Thyroid gland (tissue), 4 donors: ENCODE measurements at regions not wholly inside any gene's neighbourhood (a gene's known extent, or its start where the extent isn't known, plus 50 kb on each side); places are given as distances from the start of the nearest gene placed in this dataset.

ENCODE experiments used
- DNase-seq, 2 donors: peaks; one replicate each; pipeline ENCODE4 v3.0.0-alpha.2; 2019
- H3K27ac ChIP-seq, 3 donors: fragments of 200-600 bp; sonication (generic); 1 replicate in 2 of 3; 2 replicates in 1 of 3; pipeline ENCODE4 v1.5.1; 2016 to 2019; ENCODE audit warnings: mild to moderate bottlenecking in 1 of 3, moderate library complexity in 1 of 3
- H3K27me3 ChIP-seq: fragments of 200-600 bp; sonication (generic); one replicate; pipeline ENCODE4 v1.5.1; 2019
- H3K36me3 ChIP-seq, 2 donors: fragments of 200-600 bp; sonication (generic); one replicate each; pipeline ENCODE4 v1.5.1; 2016 to 2019
- H3K4me1 ChIP-seq, 2 donors: fragments of 200-600 bp; sonication (generic); one replicate each; pipeline ENCODE4 v1.5.1; 2017 to 2019
- H3K4me3 ChIP-seq, 3 donors: fragments of 200-600 bp; sonication (generic); replicated peaks in 1 of 3; 1 replicate in 2 of 3; 2 replicates in 1 of 3; pipeline ENCODE4 v1.5.1; 2016; ENCODE audit warnings: mild to moderate bottlenecking in 1 of 3
- H3K9me3 ChIP-seq: fragments of 200-600 bp; sonication (generic); one replicate; pipeline ENCODE4 v1.5.1; 2017
- CTCF ChIP-seq, 6 experiments: fragments of 200-600 bp in 3 of 6; fragments of 450-650 bp in 3 of 6; sonication (generic) in 3 of 6; IDR thresholded peaks; one replicate each; pipeline ENCODE4 v1.5.1; 2016 to 2019; ENCODE audit warnings: antibody characterized with exemption in 6 of 6, mild to moderate bottlenecking in 2 of 6, inconsistent platforms in 1 of 6, moderate library complexity in 1 of 6
- POLR2A ChIP-seq, 2 donors: fragments of 450-650 bp; IDR thresholded peaks; one replicate each; pipeline ENCODE4 v1.6.1; 2017; ENCODE audit warnings: antibody characterized with exemption in 2 of 2, mild to moderate bottlenecking in 2 of 2, moderate library complexity in 1 of 2
- WGBS, 2 donors: methylation state at CpG; one replicate each; pipeline ENCODE4 v1.1.5; 2017; 5-methylcytosine and 5-hydroxymethylcytosine counted together
- intact Hi-C: fragments of 100-400 bp; cut with DNase I; formaldehyde crosslinking; loops from one replicate; pipeline ENCODE4 v1.15.1; 2023

GRCh38 chr3:84194029-84194428 lies 764.8 kb upstream of the CADM2 start:
- Histone ChIP-seq H3K4me3 (no peak overlapping the region), H3K4me1 (no peaks in the 10 kb centered on the region), H3K27ac (no peak overlapping the region), H3K9me3 (no peaks in the 10 kb centered on the region), H3K27me3 (no peaks in the 10 kb centered on the region), H3K36me3 (no peaks in the 10 kb centered on the region)
- 81 to 82% methylated on average over 1 of the region's 1 CpG for WGBS, 2 donors
- DNase-seq: no peak
- TF ChIP-seq CTCF (IDR thresholded peaks at IDR 0.05) (no peak), POLR2A (IDR thresholded peaks at IDR 0.05) (no peak)
- intact Hi-C loops: no loop called here

GRCh38 chr3:84209474-84209873 lies 749.3 kb upstream of the CADM2 start:
- H3K4me1 ChIP-seq: no peaks in the 10 kb centered on the region
- H3K9me3 ChIP-seq: no peaks in the 10 kb centered on the region
- H3K36me3 ChIP-seq: no peaks in the 10 kb centered on the region
- DNase-seq: no peak
- H3K27ac ChIP-seq: no peak overlapping the region
- TF ChIP-seq POLR2A (IDR thresholded peaks at IDR 0.05) (no peak), CTCF (IDR thresholded peaks at IDR 0.05) (no peak)
- no peak overlapping the region for H3K4me3 ChIP-seq
- no peaks in the 10 kb centered on the region for H3K27me3 ChIP-seq
- intact Hi-C loops: no loop called here

- intact Hi-C loops: no loop called here
- Histone ChIP-seq H3K4me1 (no peaks in the 10 kb centered on the region), H3K9me3 (no peaks in the 10 kb centered on the region), H3K4me3 (no peak overlapping the region), H3K36me3 (no peaks in the 10 kb centered on the region), H3K27ac (no peak overlapping the region), H3K27me3 (no peaks in the 10 kb centered on the region)
- TF ChIP-seq CTCF (IDR thresholded peaks at IDR 0.05) (no peak), POLR2A (IDR thresholded peaks at IDR 0.05) (no peak)
- no peak for DNase-seq
Observed at GRCh38 chr3:84223512-84223911, 735.3 kb upstream of the CADM2 start.

- TF ChIP-seq CTCF (IDR thresholded peaks at IDR 0.05) (no peak), POLR2A (IDR thresholded peaks at IDR 0.05) (no peak)
- no peak for DNase-seq
- Histone ChIP-seq H3K36me3 (no peaks in the 10 kb centered on the region), H3K9me3 (no peaks in the 10 kb centered on the region), H3K27me3 (no peaks in the 10 kb centered on the region), H3K27ac (no peak overlapping the region), H3K4me1 (no peaks in the 10 kb centered on the region), H3K4me3 (no peak overlapping the region)
- 73 to 87% methylated on average over 2 of the region's 2 CpGs for WGBS, 2 donors
- intact Hi-C loops: no loop called here
Observed at GRCh38 chr3:84224262-84224661, 734.5 kb upstream of the CADM2 start.

GRCh38 chr3:84236261-84236660 lies 722.5 kb upstream of the CADM2 start:
- intact Hi-C loops: no loop called here
- Histone ChIP-seq H3K4me1 (no peaks in the 10 kb centered on the region), H3K4me3 (no peak overlapping the region), H3K9me3 (no peaks in the 10 kb centered on the region), H3K36me3 (no peaks in the 10 kb centered on the region), H3K27me3 (no peaks in the 10 kb centered on the region), H3K27ac (no peak overlapping the region)
- 66 to 72% methylated on average over 4 of the region's 4 CpGs for WGBS, 2 donors
- no peak for DNase-seq
- no peak for TF ChIP-seq CTCF (IDR thresholded peaks at IDR 0.05)
- TF ChIP-seq POLR2A (IDR thresholded peaks at IDR 0.05): no peak
